ENCODE measurements at regions not wholly inside any gene's neighbourhood (a gene's known extent, or its start where the extent isn't known, plus 50 kb on each side); places are given as distances from the start of the nearest gene placed in this dataset.

DNA sequence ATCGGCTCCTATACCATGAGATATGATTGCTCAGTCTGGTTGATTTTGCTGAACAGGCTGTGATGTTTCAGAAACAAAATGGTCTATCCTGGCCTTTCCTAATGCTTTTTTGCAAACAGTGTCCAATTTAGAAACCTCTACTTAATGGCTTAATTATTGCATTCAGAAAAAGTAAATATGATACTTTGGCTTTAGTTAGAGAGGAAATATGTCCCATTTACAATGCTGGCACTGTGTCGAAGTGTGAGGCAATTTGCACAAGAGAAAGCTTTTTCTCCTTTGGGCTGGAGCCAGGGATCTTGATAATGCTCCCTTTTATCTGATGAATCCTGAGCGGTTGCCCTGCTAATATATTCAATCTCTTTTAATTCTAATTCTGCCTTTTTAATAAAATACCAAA lies 418.9 kb downstream of the EPHA4 start:
- no peak overlapping the region for H3K27ac ChIP-seq
- no peak overlapping the region for H2AFZ ChIP-seq
- H3K27me3 ChIP-seq (replicated peaks; ENCODE audit: insufficient read depth) = no peaks in the 10 kb centered on the region
- TF ChIP-seq EZH2 (IDR thresholded peaks at IDR 0.05; ENCODE audit: insufficient read depth, poor library complexity, severe bottlenecking) = no peak
- no peak for TF ChIP-seq EZH2phosphoT487 (IDR thresholded peaks at IDR 0.05; ENCODE audit: insufficient read depth, low read depth)
- WGBS, 2 experiments (ENCODE audit: low coverage in 1 of 2, low lambda C conversion rate in 2 of 2, missing lambda C conversion rate in 2 of 2) = 54 to 59% methylated on average over 3 of the region's 3 CpGs
- H3K9me2 ChIP-seq (ENCODE audit: insufficient read depth) = no peaks in the 10 kb centered on the region
- no peak for DNase-seq
- no peaks in the 10 kb centered on the region for H3F3A ChIP-seq (ENCODE audit: insufficient read depth)
- no peaks in the 10 kb centered on the region for H3K79me2 ChIP-seq (ENCODE audit: insufficient read depth)
- H3K9me3 ChIP-seq (ENCODE audit: low read depth) = no peaks in the 10 kb centered on the region
- H3K4me3 ChIP-seq = no peak overlapping the region
- H3K4me2 ChIP-seq (ENCODE audit: unreplicated experiment) = no peak overlapping the region
- no peaks in the 10 kb centered on the region for H4K20me1 ChIP-seq (ENCODE audit: insufficient read depth)
- H3K9ac ChIP-seq = no peak overlapping the region
- H3K4me1 ChIP-seq (ENCODE audit: insufficient read depth) = no peaks in the 10 kb centered on the region
- in situ Hi-C loops (cut with MboI) = no loop called here
- no peaks in the 10 kb centered on the region for H3K36me3 ChIP-seq (ENCODE audit: low read depth)

DNA sequence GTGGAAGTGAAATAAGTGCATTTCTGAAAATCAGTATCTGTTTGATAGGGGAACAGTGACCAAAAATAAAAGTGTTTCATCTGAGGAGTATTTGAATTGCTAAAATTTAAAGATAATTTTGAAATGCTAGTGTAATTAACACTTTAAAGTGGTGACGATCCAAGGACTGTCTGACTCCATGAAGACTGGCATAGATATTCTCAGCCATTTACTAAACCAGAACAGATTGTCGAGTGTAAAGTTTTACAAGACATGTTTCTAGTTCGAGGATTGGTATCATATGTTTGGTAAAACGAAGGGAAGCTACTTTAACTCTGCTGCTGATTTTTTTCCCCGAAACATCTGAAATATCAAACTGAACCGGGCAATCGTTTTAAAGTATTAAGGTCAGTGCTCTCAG lies 417.9 kb downstream of the EPHA4 start:
- H3K9ac ChIP-seq = no peak overlapping the region
- no peaks in the 10 kb centered on the region for H3K9me3 ChIP-seq (ENCODE audit: low read depth)
- no peak overlapping the region for H3K4me3 ChIP-seq
- 0 out of 2 replicates have a peak overlapping the region, but pooled peaks have one; percentile 10 for H2AFZ ChIP-seq
- H3K79me2 ChIP-seq (ENCODE audit: insufficient read depth) = no peaks in the 10 kb centered on the region
- H3F3A ChIP-seq (ENCODE audit: insufficient read depth) = no peaks in the 10 kb centered on the region
- no peak for DNase-seq
- TF ChIP-seq EZH2 (IDR thresholded peaks at IDR 0.05; ENCODE audit: insufficient read depth, poor library complexity, severe bottlenecking) (no peak), EZH2phosphoT487 (IDR thresholded peaks at IDR 0.05; ENCODE audit: insufficient read depth, low read depth) (no peak)
- no peak overlapping the region for H3K27ac ChIP-seq
- in situ Hi-C loops (cut with MboI) = no loop called here
- H3K4me1 ChIP-seq (ENCODE audit: insufficient read depth) = no peaks in the 10 kb centered on the region
- H3K9me2 ChIP-seq (ENCODE audit: insufficient read depth) = no peaks in the 10 kb centered on the region
- H3K4me2 ChIP-seq (ENCODE audit: unreplicated experiment) = no peak overlapping the region
- no peaks in the 10 kb centered on the region for H3K36me3 ChIP-seq (ENCODE audit: low read depth)
- 32 to 33% methylated on average over 7 of the region's 7 CpGs for WGBS, 2 experiments (ENCODE audit: low coverage in 1 of 2, low lambda C conversion rate in 2 of 2, missing lambda C conversion rate in 2 of 2)
- H4K20me1 ChIP-seq (ENCODE audit: insufficient read depth) = no peaks in the 10 kb centered on the region
- H3K27me3 ChIP-seq (replicated peaks; ENCODE audit: insufficient read depth) = no peaks in the 10 kb centered on the region

DNA sequence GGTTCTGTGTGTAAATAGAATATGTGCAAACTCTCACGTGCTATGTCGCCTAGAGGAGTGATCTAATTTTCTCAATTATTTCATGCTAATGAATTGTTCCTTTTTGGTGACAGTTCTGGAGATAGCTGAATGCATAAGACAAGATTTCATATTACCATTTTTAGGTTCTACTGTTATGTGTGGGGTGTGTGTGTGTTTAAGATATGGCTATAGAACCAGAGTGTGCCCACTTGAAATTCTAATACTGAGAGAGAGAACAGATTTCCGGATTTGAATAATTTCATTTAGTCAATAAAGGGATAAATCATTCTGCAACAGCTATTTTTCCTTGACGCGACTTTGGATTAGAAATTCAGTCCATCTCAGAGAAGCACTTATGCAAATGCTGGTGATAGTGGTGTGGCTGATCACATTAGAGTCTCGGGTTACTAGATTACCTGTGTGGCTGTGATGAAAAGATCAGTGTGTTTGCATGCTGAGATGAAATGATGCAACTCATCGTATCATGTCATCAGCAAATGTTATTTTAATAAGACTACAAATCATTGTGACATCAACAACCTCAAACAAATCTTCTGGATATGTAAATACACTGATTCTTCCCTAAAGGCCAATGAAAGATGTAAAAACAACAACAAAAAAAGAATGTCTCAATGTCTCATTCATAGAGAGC lies 415.9 kb downstream of the EPHA4 start:
- Histone ChIP-seq H3K9me2 (ENCODE audit: insufficient read depth) (no peaks in the 10 kb centered on the region), H2AFZ (no peak overlapping the region), H3K4me1 (ENCODE audit: insufficient read depth) (no peaks in the 10 kb centered on the region), H3K27me3 (replicated peaks; ENCODE audit: insufficient read depth) (no peaks in the 10 kb centered on the region), H3K36me3 (ENCODE audit: low read depth) (no peaks in the 10 kb centered on the region), H3K9me3 (ENCODE audit: low read depth) (no peaks in the 10 kb centered on the region), H3K27ac (no peak overlapping the region), H3K9ac (no peak overlapping the region), H3K4me2 (ENCODE audit: unreplicated experiment) (no peak overlapping the region), H3K79me2 (ENCODE audit: insufficient read depth) (no peaks in the 10 kb centered on the region), H4K20me1 (ENCODE audit: insufficient read depth) (no peaks in the 10 kb centered on the region), H3F3A (ENCODE audit: insufficient read depth) (no peaks in the 10 kb centered on the region), H3K4me3 (no peak overlapping the region)
- in situ Hi-C loops (cut with MboI) = no loop called here
- no peak for DNase-seq
- TF ChIP-seq EZH2 (IDR thresholded peaks at IDR 0.05; ENCODE audit: insufficient read depth, poor library complexity, severe bottlenecking) (no peak), EZH2phosphoT487 (IDR thresholded peaks at IDR 0.05; ENCODE audit: insufficient read depth, low read depth) (no peak)
- WGBS, 2 experiments (ENCODE audit: low coverage in 1 of 2, low lambda C conversion rate in 2 of 2, missing lambda C conversion rate in 2 of 2) = 58 to 62% methylated on average over 7 of the region's 7 CpGs

DNA sequence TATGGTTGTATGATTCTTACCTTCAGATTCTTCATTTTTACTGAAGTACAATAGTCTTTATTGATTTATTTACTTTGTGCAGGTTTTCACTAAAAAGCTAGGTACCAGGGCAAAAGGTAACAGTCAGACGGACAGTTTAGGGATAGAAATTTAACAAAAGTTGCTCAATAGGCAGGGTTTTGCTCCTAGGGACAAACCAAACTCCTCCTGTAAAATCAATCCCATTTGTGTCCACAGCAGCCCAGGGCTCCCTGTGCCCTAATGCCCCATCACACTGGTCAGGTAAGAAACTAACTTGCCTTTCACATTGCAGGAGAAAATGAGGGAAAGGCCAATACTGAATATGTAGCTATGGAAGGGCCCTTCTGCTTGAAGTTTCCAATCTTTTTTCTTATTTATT lies 410.9 kb downstream of the EPHA4 start:
- Histone ChIP-seq H3K9me2 (ENCODE audit: insufficient read depth) (no peaks in the 10 kb centered on the region), H3K9ac (no peak overlapping the region), H3F3A (ENCODE audit: insufficient read depth) (peaks cover 2% of the 10 kb centered on the region; the same call in 1 of the 2 replicates), H3K36me3 (ENCODE audit: low read depth) (no peaks in the 10 kb centered on the region), H4K20me1 (ENCODE audit: insufficient read depth) (no peaks in the 10 kb centered on the region), H3K4me3 (no peak overlapping the region), H3K79me2 (ENCODE audit: insufficient read depth) (no peaks in the 10 kb centered on the region), H3K9me3 (ENCODE audit: low read depth) (no peaks in the 10 kb centered on the region), H3K4me2 (ENCODE audit: unreplicated experiment) (no peak overlapping the region), H3K27ac (no peak overlapping the region), H3K4me1 (ENCODE audit: insufficient read depth) (no peaks in the 10 kb centered on the region; the same call in 1 of the 2 replicates), H3K27me3 (replicated peaks; ENCODE audit: insufficient read depth) (no peaks in the 10 kb centered on the region), H2AFZ (no peak overlapping the region)
- TF ChIP-seq EZH2 (IDR thresholded peaks at IDR 0.05; ENCODE audit: insufficient read depth, poor library complexity, severe bottlenecking) (no peak), EZH2phosphoT487 (IDR thresholded peaks at IDR 0.05; ENCODE audit: insufficient read depth, low read depth) (no peak)
- in situ Hi-C loops (cut with MboI) = no loop called here
- WGBS, 2 experiments (ENCODE audit: low coverage in 1 of 2, low lambda C conversion rate in 2 of 2, missing lambda C conversion rate in 2 of 2) = 58 to 59% methylated on average over 1 of the region's 1 CpG
- no peak for DNase-seq
